K562 (cell line): ENCODE measurements at regions not wholly inside any gene's neighbourhood (a gene's known extent, or its start where the extent isn't known, plus 50 kb on each side); places are given as distances from the start of the nearest gene placed in this dataset.

Source experiments
- ARID2 ChIP-seq: fragments of 450-650 bp; IDR thresholded peaks from 2 replicates; pipeline ENCODE4 v1.6.1; 2017; ENCODE audit warnings: antibody characterized with exemption, mild to moderate bottlenecking
- FOXA3 ChIP-seq, 2 experiments: fragments of 450-650 bp in 1 of 2; sonication (generic) in 1 of 2; formaldehyde crosslinking; IDR thresholded peaks in 1 of 2; conservative IDR thresholded peaks in 1 of 2; 2 replicates each; pipeline versions ENCODE4 v1.4.0 to v1.8.0; 2020 to 2022; ENCODE audit warnings: mild to moderate bottlenecking in 2 of 2, missing genetic modification reagents in 1 of 2
- FOXK2 ChIP-seq, 2 experiments: fragments of 450-650 bp; IDR thresholded peaks in 1 of 2; conservative IDR thresholded peaks in 1 of 2; 2 replicates each; pipeline ENCODE4 v1.6.1; 2016; ENCODE audit warnings: low read depth in 2 of 2, mild to moderate bottlenecking in 1 of 2
- KAT7 ChIP-seq: sonication (generic); formaldehyde crosslinking; IDR thresholded peaks from 2 replicates; pipeline ENCODE4 v1.8.0; 2022; ENCODE audit warnings: missing genetic modification reagents, mild to moderate bottlenecking, borderline replicate concordance
- KLF1 ChIP-seq: fragments of 450-650 bp; IDR thresholded peaks from 2 replicates; pipeline ENCODE4 v1.6.1; 2016; ENCODE audit warnings: missing genetic modification characterization, missing compliant biosample characterization
- MTA1 ChIP-seq: fragments of 450-650 bp; IDR thresholded peaks from 2 replicates; pipeline ENCODE4 v1.6.1; 2017; ENCODE audit warnings: borderline replicate concordance
- NFATC3 ChIP-seq: fragments of 450-650 bp; IDR thresholded peaks from 2 replicates; pipeline ENCODE4 v1.6.1; 2017; ENCODE audit warnings: mild to moderate bottlenecking
- POLR2A ChIP-seq: fragments of 450-650 bp; conservative IDR thresholded peaks from 2 replicates; pipeline ENCODE4 v1.6.1; 2016
- RBBP5 ChIP-seq: fragments of 200-600 bp; sonication (generic); IDR thresholded peaks from 2 replicates; pipeline ENCODE4 v1.6.1; 2012; ENCODE audit warnings: borderline replicate concordance, mild to moderate bottlenecking, low read length, control low read depth, inconsistent platforms; ENCODE audit not compliant: insufficient read depth, poor library complexity, severe bottlenecking
- TAF1 ChIP-seq: IDR thresholded peaks from 2 replicates; pipeline ENCODE4 v1.6.1; 2011; ENCODE audit warnings: mild to moderate bottlenecking, low read length, moderate library complexity; ENCODE audit not compliant: insufficient read depth, control insufficient read depth, severe bottlenecking; ENCODE audit errors: extremely low read depth

GRCh38 chr19:32231020-32231419, 114.4 kb upstream of the ZNF507 start:
- TF ChIP-seq ARID2 (no peak), FOXK2 (conservative IDR thresholded peaks at IDR 0.05 in 1 of 2, IDR thresholded peaks at IDR 0.05 in 1 of 2; ENCODE audit: low read depth in 2 of 2) (no peak), TAF1 (no peak), RBBP5 (no peak), POLR2A (no peak), MTA1 (no peak), NFATC3 (no peak), FOXA3 (CRISPR knock-in tag; conservative IDR thresholded peaks at IDR 0.05 in 1 of 2, IDR thresholded peaks at IDR 0.05 in 1 of 2) (no peak), KAT7 (CRISPR knock-in tag) (no peak), KLF1 (tag) (no peak)
